ENCODE measurements at regions not wholly inside any gene's neighbourhood (a gene's known extent, or its start where the extent isn't known, plus 50 kb on each side); places are given as distances from the start of the nearest gene placed in this dataset.
"Not testable (repeated sequence)": the region's sequence is repeated elsewhere in the genome, so short reads cannot be mapped to it uniquely, and the experiment has no call there.

DNA sequence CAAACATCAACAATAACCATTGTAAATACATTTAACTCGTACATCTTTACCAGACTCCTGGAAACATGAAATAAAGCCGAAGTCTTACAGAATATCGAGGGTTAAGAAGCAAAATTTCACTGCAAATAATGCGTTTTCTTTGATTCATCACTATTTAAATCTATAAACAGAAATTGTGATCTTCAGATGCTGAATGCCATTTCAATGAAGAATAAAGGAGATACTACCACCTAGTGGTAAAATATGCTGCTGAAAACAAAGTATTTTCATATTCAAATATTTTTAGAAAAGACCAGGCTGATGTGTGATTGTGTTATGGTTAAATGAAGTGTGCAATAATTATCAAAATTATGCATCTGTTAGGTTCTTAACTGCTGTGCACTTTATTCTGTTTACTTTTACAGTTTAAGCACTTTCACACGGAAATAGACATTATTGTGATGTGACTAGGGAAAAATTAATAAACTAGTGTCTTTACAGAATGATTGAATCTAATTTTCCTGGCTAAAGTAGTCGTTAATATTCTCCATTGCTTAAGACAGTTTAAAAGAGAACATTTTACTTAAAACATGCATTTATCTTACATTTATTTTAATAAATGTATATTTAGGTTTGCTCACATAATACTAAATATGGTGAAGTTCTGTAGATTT is 1093.1 kb downstream of the MRPL39 start:
- H3K9me2 ChIP-seq (ENCODE audit: insufficient read depth): no peaks in the 10 kb centered on the region
- H3F3A ChIP-seq (ENCODE audit: insufficient read depth): no peaks in the 10 kb centered on the region
- no peak overlapping the region for H3K9ac ChIP-seq
- no peak overlapping the region for H3K4me3 ChIP-seq
- no peak overlapping the region for H3K27ac ChIP-seq
- no peaks in the 10 kb centered on the region for H3K9me3 ChIP-seq (ENCODE audit: low read depth)
- no peak for TF ChIP-seq EZH2 (IDR thresholded peaks at IDR 0.05; ENCODE audit: insufficient read depth, poor library complexity, severe bottlenecking)
- TF ChIP-seq EZH2phosphoT487 (IDR thresholded peaks at IDR 0.05; ENCODE audit: insufficient read depth, low read depth): no peak
- no peaks in the 10 kb centered on the region for H3K4me1 ChIP-seq (ENCODE audit: insufficient read depth)
- no peaks in the 10 kb centered on the region for H3K36me3 ChIP-seq (ENCODE audit: low read depth)
- H4K20me1 ChIP-seq (ENCODE audit: insufficient read depth): no peaks in the 10 kb centered on the region
- peak; percentile 0 for DNase-seq
- no peaks in the 10 kb centered on the region for H3K79me2 ChIP-seq (ENCODE audit: insufficient read depth)
- H3K4me2 ChIP-seq (ENCODE audit: unreplicated experiment): no peak overlapping the region
- in situ Hi-C loops (cut with MboI): no loop called here
- 11 to 16% methylated on average over 6 of the region's 6 CpGs for WGBS, 2 experiments (ENCODE audit: low coverage in 1 of 2, low lambda C conversion rate in 2 of 2, missing lambda C conversion rate in 2 of 2)
- H2AFZ ChIP-seq: no peak overlapping the region
- no peaks in the 10 kb centered on the region for H3K27me3 ChIP-seq (replicated peaks; ENCODE audit: insufficient read depth)

DNA sequence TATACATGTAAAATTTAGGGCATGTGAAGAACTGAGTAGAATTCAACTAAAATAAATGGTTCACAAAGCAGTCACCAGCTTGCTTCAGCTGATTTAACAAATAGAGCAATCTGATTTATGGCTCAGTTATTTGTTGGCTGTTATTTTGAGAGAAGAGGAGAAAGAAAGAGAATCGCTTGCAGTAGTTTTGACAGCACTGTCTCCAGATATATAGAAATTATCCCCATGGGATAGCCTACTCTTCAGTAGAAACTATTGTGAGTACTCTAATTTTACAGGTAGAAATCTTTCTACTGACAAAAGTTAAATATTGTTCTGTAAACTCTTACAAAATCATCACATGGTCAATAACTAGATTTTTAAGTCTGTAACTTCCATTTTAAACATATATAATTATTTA is 1098.2 kb downstream of the MRPL39 start:
- DNase-seq: no peak
- in situ Hi-C loops (cut with MboI): no loop called here

GRCh38 chr21:24486973-24487372 is 1120.3 kb downstream of the MRPL39 start:
- Histone ChIP-seq H3F3A (ENCODE audit: insufficient read depth) (no peaks in the 10 kb centered on the region), H3K9me2 (ENCODE audit: insufficient read depth) (no peaks in the 10 kb centered on the region), H4K20me1 (ENCODE audit: insufficient read depth) (no peaks in the 10 kb centered on the region), H3K36me3 (ENCODE audit: low read depth) (no peaks in the 10 kb centered on the region), H3K9ac (no peak overlapping the region), H3K4me2 (ENCODE audit: unreplicated experiment) (no peak overlapping the region), H3K9me3 (ENCODE audit: low read depth) (peaks cover 4% of the 10 kb centered on the region), H3K4me1 (ENCODE audit: insufficient read depth) (no peaks in the 10 kb centered on the region), H3K4me3 (no peak overlapping the region), H3K79me2 (ENCODE audit: insufficient read depth) (no peaks in the 10 kb centered on the region), H3K27ac (no peak overlapping the region), H3K27me3 (replicated peaks; ENCODE audit: insufficient read depth) (no peaks in the 10 kb centered on the region), H2AFZ (no peak overlapping the region)
- 0 to 3% methylated on average over 1 of the region's 1 CpG for WGBS, 2 experiments (ENCODE audit: low coverage in 1 of 2, low lambda C conversion rate in 2 of 2, missing lambda C conversion rate in 2 of 2)
- no peak for TF ChIP-seq EZH2phosphoT487 (IDR thresholded peaks at IDR 0.05; ENCODE audit: insufficient read depth, low read depth)
- no peak for TF ChIP-seq EZH2 (IDR thresholded peaks at IDR 0.05; ENCODE audit: insufficient read depth, poor library complexity, severe bottlenecking)
- no peak for DNase-seq
- in situ Hi-C loops (cut with MboI): no loop called here

More for the DNA sequence above, 1098.2 kb downstream of the MRPL39 start:
- Histone ChIP-seq H3K27ac (no peak overlapping the region), H3K4me3 (no peak overlapping the region), H3K79me2 (ENCODE audit: insufficient read depth) (no peaks in the 10 kb centered on the region), H3K4me1 (ENCODE audit: insufficient read depth) (no peaks in the 10 kb centered on the region), H3K4me2 (ENCODE audit: unreplicated experiment) (no peak overlapping the region), H2AFZ (no peak overlapping the region), H3K36me3 (ENCODE audit: low read depth) (no peaks in the 10 kb centered on the region), H3K27me3 (replicated peaks; ENCODE audit: insufficient read depth) (no peaks in the 10 kb centered on the region), H3K9me3 (ENCODE audit: low read depth) (no peaks in the 10 kb centered on the region), H3K9me2 (ENCODE audit: insufficient read depth) (no peaks in the 10 kb centered on the region), H3K9ac (no peak overlapping the region), H4K20me1 (ENCODE audit: insufficient read depth) (no peaks in the 10 kb centered on the region), H3F3A (ENCODE audit: insufficient read depth) (no peaks in the 10 kb centered on the region)
- TF ChIP-seq EZH2phosphoT487 (IDR thresholded peaks at IDR 0.05; ENCODE audit: insufficient read depth, low read depth): no peak
- 26 to 36% methylated on average over 1 of the region's 1 CpG for WGBS, 2 experiments (ENCODE audit: low coverage in 1 of 2, low lambda C conversion rate in 2 of 2, missing lambda C conversion rate in 2 of 2)

GRCh38 chr21:24483361-24483760 is 1123.9 kb downstream of the MRPL39 start:
- H3K9me2 ChIP-seq (ENCODE audit: insufficient read depth); DNase-seq; H3K36me3 ChIP-seq (ENCODE audit: low read depth); H4K20me1 ChIP-seq (ENCODE audit: insufficient read depth); H3K27me3 ChIP-seq (replicated peaks; ENCODE audit: insufficient read depth); H3K79me2 ChIP-seq (ENCODE audit: insufficient read depth); H3K4me2 ChIP-seq (ENCODE audit: unreplicated experiment); H2AFZ ChIP-seq; H3K9ac ChIP-seq; H3F3A ChIP-seq (ENCODE audit: insufficient read depth); H3K9me3 ChIP-seq (ENCODE audit: low read depth); H3K4me1 ChIP-seq (ENCODE audit: insufficient read depth); H3K27ac ChIP-seq; H3K4me3 ChIP-seq; in situ Hi-C loops (cut with MboI): not testable (repeated sequence)
- 9 to 10% methylated on average over 1 of the region's 1 CpG for WGBS, 2 experiments (ENCODE audit: low coverage in 1 of 2, low lambda C conversion rate in 2 of 2, missing lambda C conversion rate in 2 of 2)

- 21 to 35% methylated on average over 6 of the region's 6 CpGs for WGBS, 2 experiments (ENCODE audit: low coverage in 1 of 2, low lambda C conversion rate in 2 of 2, missing lambda C conversion rate in 2 of 2)
- no peaks in the 10 kb centered on the region for H3K4me1 ChIP-seq (ENCODE audit: insufficient read depth)
- H3F3A ChIP-seq (ENCODE audit: insufficient read depth): no peaks in the 10 kb centered on the region
- H3K27ac ChIP-seq: no peak overlapping the region
- H2AFZ ChIP-seq: no peak overlapping the region
- H4K20me1 ChIP-seq (ENCODE audit: insufficient read depth): no peaks in the 10 kb centered on the region
- no peaks in the 10 kb centered on the region for H3K27me3 ChIP-seq (replicated peaks; ENCODE audit: insufficient read depth)
- no peaks in the 10 kb centered on the region for H3K36me3 ChIP-seq (ENCODE audit: low read depth)
- DNase-seq: no peak
- H3K4me3 ChIP-seq: no peak overlapping the region
- in situ Hi-C loops (cut with MboI): no loop called here
- H3K79me2 ChIP-seq (ENCODE audit: insufficient read depth): no peaks in the 10 kb centered on the region
- peaks cover 3% of the 10 kb centered on the region for H3K9me3 ChIP-seq (ENCODE audit: low read depth)
- no peaks in the 10 kb centered on the region for H3K9me2 ChIP-seq (ENCODE audit: insufficient read depth)
- TF ChIP-seq EZH2 (IDR thresholded peaks at IDR 0.05; ENCODE audit: insufficient read depth, poor library complexity, severe bottlenecking) (no peak), EZH2phosphoT487 (IDR thresholded peaks at IDR 0.05; ENCODE audit: insufficient read depth, low read depth) (no peak)
- H3K4me2 ChIP-seq (ENCODE audit: unreplicated experiment): no peak overlapping the region
- no peak overlapping the region for H3K9ac ChIP-seq
Measured at GRCh38 chr21:24470852-24471251, 1136.4 kb downstream of the MRPL39 start.

Measured in GM23248 (cell line).